Stimulated activated CD4-positive, alpha-beta T cell treated with anti-CD3 and anti-CD28 coated beads, Interleukin-1b, Interleukin-23, amount 100 ng/mL, for 4 hours (primary cell): ENCODE measurements at regions not wholly inside any gene's neighbourhood (a gene's known extent, or its start where the extent isn't known, plus 50 kb on each side); places are given as distances from the start of the nearest gene placed in this dataset.

ENCODE experiments used
- DNase-seq, 2 donors: peaks; one replicate each; pipeline ENCODE4 v3.0.0-alpha.2; 2020; ENCODE audit warnings: low read depth in 2 of 2

- no peak for DNase-seq
These were observed 1348.8 kb downstream of the STIM2 start for GRCh38 chr4:28209371-28209924.

DNA sequence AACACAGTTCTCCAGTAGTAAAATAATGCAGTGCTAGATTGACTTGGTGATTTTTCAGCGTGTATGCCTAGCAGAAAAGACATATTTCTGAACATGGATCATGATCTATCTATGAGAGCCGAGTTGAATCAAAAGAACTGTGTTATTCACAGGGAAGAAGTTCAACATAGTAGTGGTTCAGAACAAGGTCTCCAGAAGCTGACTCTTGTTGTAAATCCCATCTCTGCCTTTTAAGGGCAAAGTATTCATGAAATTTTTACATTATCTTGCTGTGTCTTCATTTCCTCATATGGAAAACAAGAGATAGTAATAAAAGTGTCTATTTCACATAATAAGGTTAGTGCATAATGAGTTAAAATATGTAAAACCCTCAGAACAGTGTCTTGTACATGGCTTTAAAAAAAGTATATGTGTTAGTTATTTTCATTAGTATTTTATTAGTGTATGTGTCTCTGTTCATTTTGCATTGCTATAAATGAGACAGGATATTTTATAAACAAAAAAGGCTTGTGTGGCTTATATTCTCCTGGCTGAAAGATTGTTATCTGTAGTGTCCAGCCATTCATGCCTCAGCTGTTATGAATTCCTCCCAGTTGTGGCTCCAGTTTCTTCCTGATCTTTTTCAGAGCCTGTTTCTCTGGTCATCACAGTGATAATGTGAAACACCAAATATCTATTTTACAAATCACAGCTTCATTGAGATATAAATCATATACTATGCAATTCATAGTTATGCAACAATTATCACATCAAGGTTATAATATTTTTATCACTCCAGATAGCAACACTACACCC, 1351.2 kb downstream of the STIM2 start:
- no peak for DNase-seq

DNA sequence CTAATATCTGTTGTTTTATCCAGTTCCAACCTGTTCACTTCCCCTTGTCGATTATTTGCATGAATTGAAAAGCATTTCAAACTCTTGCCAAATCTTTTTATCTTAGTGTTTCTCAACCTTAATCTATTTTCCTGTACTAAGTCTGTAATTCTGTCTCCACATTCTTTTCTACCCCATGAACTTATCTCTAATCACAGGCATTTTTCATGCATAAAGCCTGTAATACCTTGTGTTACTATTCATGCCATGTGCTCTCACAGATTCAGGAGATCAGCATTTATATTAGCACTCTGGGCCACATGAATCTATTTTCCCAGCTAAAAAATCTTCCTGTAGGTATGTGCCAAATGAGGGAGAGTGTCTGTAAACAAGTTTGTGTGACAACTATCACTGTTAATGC, 1360.9 kb downstream of the STIM2 start:
- no peak for DNase-seq

GRCh38 chr4:28225050-28225449, 1364.4 kb downstream of the STIM2 start:
- DNase-seq = no peak

DNA sequence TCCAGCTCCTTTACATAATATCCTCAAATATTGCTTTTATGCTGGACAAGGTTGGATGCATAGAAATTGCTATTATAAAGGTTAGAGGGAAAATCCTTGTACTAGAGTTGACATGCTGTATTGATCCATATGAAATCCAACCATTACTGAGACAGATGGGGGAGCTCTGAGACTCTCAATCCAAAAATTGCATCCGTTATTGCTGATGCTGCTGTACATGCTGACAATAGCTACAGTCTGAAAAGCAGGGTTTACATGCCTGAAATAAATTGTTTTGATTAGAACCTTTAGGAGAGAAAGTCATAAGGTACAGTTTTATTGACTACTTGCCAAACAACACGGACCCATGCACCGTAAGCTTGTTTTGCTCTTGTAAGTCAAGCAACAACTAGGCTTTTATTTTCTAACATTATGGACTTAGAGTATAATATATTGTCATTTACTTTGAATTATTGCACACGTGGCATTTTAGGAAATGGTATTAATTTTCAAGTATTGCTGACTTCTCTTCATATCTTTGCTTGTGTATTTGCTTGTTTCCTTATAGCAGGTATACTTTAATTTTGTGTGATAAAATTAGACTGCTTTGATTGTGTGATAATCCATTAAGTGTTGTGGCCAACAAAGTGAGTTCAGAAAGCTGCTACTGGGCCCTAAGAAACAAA, 1365.2 kb downstream of the STIM2 start:
- no peak for DNase-seq

DNA sequence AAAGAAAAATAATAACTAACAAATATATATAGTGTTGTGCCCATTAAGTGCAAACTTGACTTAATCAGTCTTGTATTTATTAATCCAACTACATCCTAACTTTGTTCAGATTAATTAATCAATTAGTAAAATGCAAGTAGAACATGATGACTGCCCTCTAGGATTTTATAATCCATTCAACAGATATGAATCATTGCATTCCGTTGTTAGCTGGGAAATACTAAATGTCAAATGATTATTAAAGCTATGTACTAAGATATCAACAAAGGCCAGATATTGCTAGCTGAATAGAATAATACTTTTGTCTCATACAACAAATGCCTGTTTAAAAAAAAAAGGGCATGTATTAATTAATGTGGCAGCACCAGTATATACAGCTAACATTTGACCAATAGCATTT, 1366.3 kb downstream of the STIM2 start:
- no peak for DNase-seq

GRCh38 chr4:28227764-28228163, 1367.1 kb downstream of the STIM2 start:
- no peak for DNase-seq

- no peak for DNase-seq
These were observed 1368.2 kb downstream of the STIM2 start for GRCh38 chr4:28228561-28229491.

- DNase-seq = no peak
These were observed 1371.7 kb downstream of the STIM2 start for GRCh38 chr4:28232376-28232775.

GRCh38 chr4:28232951-28233350, 1372.3 kb downstream of the STIM2 start:
- no peak for DNase-seq

- no peak for DNase-seq
These were observed 1373.1 kb downstream of the STIM2 start for GRCh38 chr4:28233724-28234123.

- no peak for DNase-seq
These were observed 1378.2 kb downstream of the STIM2 start for GRCh38 chr4:28238876-28239275.

- no peak for DNase-seq
These were observed 1380.4 kb downstream of the STIM2 start for GRCh38 chr4:28241021-28241420.

GRCh38 chr4:28247805-28248204, 1387.2 kb downstream of the STIM2 start:
- DNase-seq = no peak

DNA sequence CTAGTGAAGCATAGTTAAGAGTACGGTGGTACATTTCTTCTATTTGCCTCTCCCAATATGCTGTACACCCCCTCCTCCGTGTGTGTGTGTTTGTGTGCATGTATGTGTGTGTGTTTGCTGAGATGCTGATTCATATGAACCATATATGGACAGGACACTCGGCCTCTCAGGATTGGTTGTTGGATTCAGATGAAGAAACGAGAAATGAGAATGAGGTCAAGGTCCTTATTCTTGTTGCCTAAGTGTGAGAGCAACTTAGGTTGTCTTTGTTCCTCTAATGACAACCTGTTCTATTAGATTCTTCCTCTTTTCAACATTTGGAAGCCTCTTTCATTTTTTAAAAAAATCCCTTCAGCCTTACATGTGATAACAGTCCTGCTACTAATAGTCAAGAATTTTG, 1387.6 kb downstream of the STIM2 start:
- no peak for DNase-seq

GRCh38 chr4:28250646-28251045, 1390.0 kb downstream of the STIM2 start:
- DNase-seq = no peak

GRCh38 chr4:28251831-28252230, 1391.2 kb downstream of the STIM2 start:
- DNase-seq = no peak

DNA sequence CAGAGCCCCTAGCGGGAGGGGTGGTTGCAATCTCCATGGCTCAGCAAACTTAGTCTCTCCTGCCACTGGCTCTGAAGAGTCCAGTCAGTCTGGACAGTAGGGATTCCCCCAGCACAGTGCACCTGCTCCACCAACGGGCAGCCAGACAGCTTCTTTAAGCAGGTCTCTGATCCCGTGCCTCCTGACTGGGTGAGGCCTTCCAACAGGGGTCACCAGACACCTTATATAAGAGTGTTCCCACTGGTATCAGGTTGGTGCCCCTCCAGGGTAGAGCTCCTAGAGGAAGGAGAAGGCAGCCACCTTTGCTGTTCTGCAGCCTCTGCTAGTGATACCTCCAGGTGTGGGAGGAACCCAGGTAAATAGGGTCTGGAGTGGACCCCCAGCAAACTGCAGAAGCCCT, 1393.4 kb downstream of the STIM2 start:
- DNase-seq = no peak

GRCh38 chr4:28256295-28256694, 1395.7 kb downstream of the STIM2 start:
- no peak for DNase-seq

- no peak for DNase-seq
These were observed 1399.3 kb downstream of the STIM2 start for GRCh38 chr4:28259951-28260350.

GRCh38 chr4:28267166-28267565, 1406.5 kb downstream of the STIM2 start:
- DNase-seq = no peak

GRCh38 chr4:28269426-28269825, 1408.8 kb downstream of the STIM2 start:
- no peak for DNase-seq
